CD14-positive monocyte (primary cell): ENCODE measurements at regions not wholly inside any gene's neighbourhood (a gene's known extent, or its start where the extent isn't known, plus 50 kb on each side); places are given as distances from the start of the nearest gene placed in this dataset.
"Not testable (repeated sequence)": the region's sequence is repeated elsewhere in the genome, so short reads cannot be mapped to it uniquely, and the experiment has no call there.

Source experiments
- DNase-seq, 3 donors: peaks; one replicate each; pipeline ENCODE4 v3.0.0-alpha.2; 2011 to 2022
- H2AFZ ChIP-seq: 2 replicates; pipeline ENCODE4 v1.6.0; 2012; ENCODE audit warnings: mild to moderate bottlenecking, low read depth, low read length, inconsistent platforms; ENCODE audit not compliant: insufficient read depth, poor library complexity, severe bottlenecking
- H3K27ac ChIP-seq, 2 donors: 1 replicate in 1 of 2; 2 replicates in 1 of 2; pipeline ENCODE4 v1.5.1; 2012 to 2013; ENCODE audit warnings: low read length in 2 of 2, control low read depth in 1 of 2, inconsistent platforms in 1 of 2, low read depth in 1 of 2, mild to moderate bottlenecking in 1 of 2
- H3K27me3 ChIP-seq, 2 donors: one replicate each; pipeline versions ENCODE4 v1.6.0 to v1.6.1; 2011 to 2013; ENCODE audit warnings: low read length in 2 of 2; ENCODE audit not compliant: control insufficient read depth in 2 of 2, insufficient read depth in 2 of 2
- H3K36me3 ChIP-seq, 2 donors: replicated peaks in 1 of 2; 1 replicate in 1 of 2; 2 replicates in 1 of 2; pipeline versions ENCODE4 v1.5.1 to v1.6.1; 2012 to 2013; ENCODE audit warnings: low read length in 2 of 2, control low read depth in 1 of 2, inconsistent platforms in 1 of 2, mild to moderate bottlenecking in 1 of 2; ENCODE audit not compliant: insufficient read depth in 2 of 2, control insufficient read depth in 1 of 2
- H3K4me1 ChIP-seq, 2 donors: 1 replicate in 1 of 2; 2 replicates in 1 of 2; pipeline versions ENCODE4 v1.5.1 to v1.6.1; 2012 to 2013; ENCODE audit warnings: low read length in 2 of 2, control low read depth in 1 of 2, inconsistent platforms in 1 of 2, mild to moderate bottlenecking in 1 of 2, moderate library complexity in 1 of 2; ENCODE audit not compliant: insufficient read depth in 2 of 2, control insufficient read depth in 1 of 2
- H3K4me2 ChIP-seq: replicated peaks from 2 replicates; pipeline ENCODE3; 2012; ENCODE audit warnings: low read length, moderate library complexity, mild to moderate bottlenecking; ENCODE audit not compliant: poor library complexity, severe bottlenecking; ENCODE audit errors: extremely low read depth
- H3K4me3 ChIP-seq, 3 experiments: fragments of 200-600 bp in 1 of 3; sonication (generic) in 1 of 3; replicated peaks in 1 of 3; 1 replicate in 2 of 3; 2 replicates in 1 of 3; pipeline ENCODE4 v1.5.1; 2011 to 2013; ENCODE audit warnings: low read length in 3 of 3, mild to moderate bottlenecking in 3 of 3, control low read depth in 2 of 3, low read depth in 2 of 3, inconsistent platforms in 1 of 3, moderate library complexity in 1 of 3
- H3K79me2 ChIP-seq: 2 replicates; pipeline ENCODE4 v1.6.0; 2012; ENCODE audit warnings: mild to moderate bottlenecking, control low read depth, inconsistent platforms, low read length, moderate library complexity; ENCODE audit not compliant: insufficient read depth
- H3K9ac ChIP-seq: 2 replicates; pipeline ENCODE4 v1.6.0; 2017; ENCODE audit warnings: low read length, mild to moderate bottlenecking; ENCODE audit not compliant: insufficient read depth, poor library complexity, severe bottlenecking
- H3K9me3 ChIP-seq, 2 donors: replicated peaks in 1 of 2; 1 replicate in 1 of 2; 2 replicates in 1 of 2; pipeline versions ENCODE4 v1.5.1 to v1.6.1; 2012 to 2013; ENCODE audit warnings: low read length in 2 of 2, control low read depth in 1 of 2; ENCODE audit not compliant: control insufficient read depth in 1 of 2, insufficient read depth in 1 of 2
- H4K20me1 ChIP-seq: 2 replicates; pipeline ENCODE4 v1.6.0; 2012; ENCODE audit warnings: mild to moderate bottlenecking, low read length, control low read depth, moderate library complexity; ENCODE audit not compliant: insufficient read depth
- H3K27ac Mint-ChIP-seq, 7 donors: one replicate each; pipeline ENCODE4 v1.8.0; 2020; ENCODE audit warnings: mild to moderate bottlenecking in 7 of 7, mixed read lengths in 7 of 7, moderate library complexity in 6 of 7, inconsistent platforms in 2 of 7
- H3K27me3 Mint-ChIP-seq, 3 donors: one replicate each; pipeline ENCODE4 v1.8.0; 2021 to 2022; ENCODE audit warnings: low read depth in 3 of 3, mild to moderate bottlenecking in 3 of 3, mixed read lengths in 3 of 3, moderate library complexity in 3 of 3, inconsistent platforms in 1 of 3
- H3K36me3 Mint-ChIP-seq, 2 donors: one replicate each; pipeline ENCODE4 v1.8.0; 2020; ENCODE audit warnings: mixed read lengths in 2 of 2, inconsistent platforms in 1 of 2, mild to moderate bottlenecking in 1 of 2
- H3K4me1 Mint-ChIP-seq: one replicate; pipeline ENCODE4 v1.8.0; 2020; ENCODE audit warnings: mild to moderate bottlenecking, mixed read lengths
- H3K4me3 Mint-ChIP-seq, 2 donors: one replicate each; pipeline ENCODE4 v1.8.0; 2020; ENCODE audit warnings: mild to moderate bottlenecking in 2 of 2, mixed read lengths in 2 of 2, moderate library complexity in 1 of 2
- H3K9me3 Mint-ChIP-seq, 7 donors: one replicate each; pipeline ENCODE4 v1.8.0; 2020 to 2022; ENCODE audit warnings: mixed read lengths in 7 of 7, mild to moderate bottlenecking in 6 of 7, moderate library complexity in 6 of 7, inconsistent platforms in 2 of 7
- WGBS: methylation state at CpG from one replicate; pipeline ENCODE4 v1.1.5; 2013; ENCODE audit warnings: missing lambda C conversion rate; ENCODE audit not compliant: insufficient coverage; 5-methylcytosine and 5-hydroxymethylcytosine counted together
- intact Hi-C, 2 donors: fragments of 100-400 bp; cut with micrococcal nuclease; formaldehyde crosslinking; loops; one replicate each; pipeline versions ENCODE4 v1.15.0 to v1.15.1; 2023
- TF ChIP-seq, protein P1 (sequence below): fragments of 200-600 bp; IDR thresholded peaks from one replicate; pipeline ENCODE4 v1.8.0; 2022; ENCODE audit warnings: antibody characterized with exemption, mild to moderate bottlenecking

DNA sequence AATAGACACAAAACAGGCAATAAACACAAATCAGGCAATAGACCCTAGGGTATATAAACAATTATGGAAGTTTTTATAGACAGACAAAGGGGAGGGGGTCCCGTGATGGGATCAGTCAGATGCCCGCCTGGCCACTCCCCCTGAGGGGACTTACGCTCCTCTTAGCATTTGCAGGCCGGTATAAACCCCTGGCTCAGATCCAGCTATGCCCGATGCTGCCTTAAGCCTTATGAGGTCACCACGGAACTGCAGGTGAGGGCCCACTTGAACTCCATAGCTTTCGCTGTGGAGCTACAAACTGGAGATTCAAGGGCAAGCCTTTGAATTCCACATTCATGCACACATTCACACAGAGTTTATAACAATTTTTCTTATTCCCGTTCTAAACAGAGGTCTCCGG is 340.5 kb upstream of the USP9Y start:
- no peaks in the 10 kb centered on the region for H3K36me3 ChIP-seq
- H3K4me2 ChIP-seq = no peak overlapping the region
- intact Hi-C loops = no loop called here
- no peaks in the 10 kb centered on the region for H3K9me3 Mint-ChIP-seq
- TF ChIP-seq, protein P1, sequence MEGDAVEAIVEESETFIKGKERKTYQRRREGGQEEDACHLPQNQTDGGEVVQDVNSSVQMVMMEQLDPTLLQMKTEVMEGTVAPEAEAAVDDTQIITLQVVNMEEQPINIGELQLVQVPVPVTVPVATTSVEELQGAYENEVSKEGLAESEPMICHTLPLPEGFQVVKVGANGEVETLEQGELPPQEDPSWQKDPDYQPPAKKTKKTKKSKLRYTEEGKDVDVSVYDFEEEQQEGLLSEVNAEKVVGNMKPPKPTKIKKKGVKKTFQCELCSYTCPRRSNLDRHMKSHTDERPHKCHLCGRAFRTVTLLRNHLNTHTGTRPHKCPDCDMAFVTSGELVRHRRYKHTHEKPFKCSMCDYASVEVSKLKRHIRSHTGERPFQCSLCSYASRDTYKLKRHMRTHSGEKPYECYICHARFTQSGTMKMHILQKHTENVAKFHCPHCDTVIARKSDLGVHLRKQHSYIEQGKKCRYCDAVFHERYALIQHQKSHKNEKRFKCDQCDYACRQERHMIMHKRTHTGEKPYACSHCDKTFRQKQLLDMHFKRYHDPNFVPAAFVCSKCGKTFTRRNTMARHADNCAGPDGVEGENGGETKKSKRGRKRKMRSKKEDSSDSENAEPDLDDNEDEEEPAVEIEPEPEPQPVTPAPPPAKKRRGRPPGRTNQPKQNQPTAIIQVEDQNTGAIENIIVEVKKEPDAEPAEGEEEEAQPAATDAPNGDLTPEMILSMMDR = no peak
- no peaks in the 10 kb centered on the region for H3K79me2 ChIP-seq
- H3K27ac Mint-ChIP-seq = no peak overlapping the region
- H4K20me1 ChIP-seq = no peaks in the 10 kb centered on the region
- no peak overlapping the region for H3K4me3 Mint-ChIP-seq
- no peak overlapping the region for H3K9ac ChIP-seq
- no peaks in the 10 kb centered on the region for H3K4me1 Mint-ChIP-seq
- no peaks in the 10 kb centered on the region for H3K27me3 Mint-ChIP-seq
- no peak overlapping the region for H2AFZ ChIP-seq
- WGBS = no CpG with 5 or more reads among the region's 9 CpGs
- no peaks in the 10 kb centered on the region for H3K9me3 ChIP-seq
- no peak overlapping the region for H3K4me3 ChIP-seq
- no peak for DNase-seq
- no peak overlapping the region for H3K27ac ChIP-seq
- no peaks in the 10 kb centered on the region for H3K27me3 ChIP-seq
- H3K4me1 ChIP-seq = no peaks in the 10 kb centered on the region
- H3K36me3 Mint-ChIP-seq = no peaks in the 10 kb centered on the region

DNA sequence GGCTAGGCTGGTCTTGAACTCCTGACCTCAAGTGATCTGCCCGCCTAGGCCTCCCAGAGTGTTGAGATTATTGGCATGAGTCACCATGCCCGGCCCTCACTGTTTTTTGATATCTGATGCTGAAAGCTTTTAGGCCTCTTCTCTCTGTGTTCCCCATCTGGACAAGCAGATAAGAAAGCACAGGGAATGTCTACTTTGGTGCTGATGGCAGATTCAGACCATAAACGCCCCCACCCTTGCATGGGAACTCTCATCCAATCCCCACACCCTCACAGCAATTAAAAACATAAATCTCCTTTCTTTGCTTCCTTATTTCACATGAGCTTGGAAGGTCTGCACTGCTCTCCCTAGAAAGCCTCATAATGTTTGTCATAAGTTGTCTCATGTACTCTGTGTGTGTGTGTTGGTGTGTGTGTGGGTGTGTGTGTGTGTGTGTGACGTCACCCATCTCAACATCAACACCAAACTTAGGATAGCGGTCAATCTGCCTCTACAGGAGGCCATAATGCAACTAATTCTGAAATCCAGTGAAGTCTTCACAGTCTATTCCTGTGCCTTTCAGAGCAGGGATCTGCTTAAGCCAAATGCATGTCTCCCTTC is 335.6 kb upstream of the USP9Y start:
- Histone ChIP-seq H2AFZ (no peak overlapping the region), H3K4me1 (no peaks in the 10 kb centered on the region), H3K9ac (no peak overlapping the region), H3K27ac (no peak overlapping the region), H3K79me2 (no peaks in the 10 kb centered on the region), H3K27me3 (no peaks in the 10 kb centered on the region), H3K9me3 (no peaks in the 10 kb centered on the region), H3K4me2 (no peak overlapping the region), H3K36me3 (no peaks in the 10 kb centered on the region), H3K4me3 (no peak overlapping the region), H4K20me1 (no peaks in the 10 kb centered on the region)
- no peak for DNase-seq
- H3K36me3 Mint-ChIP-seq = no peaks in the 10 kb centered on the region
- H3K27ac Mint-ChIP-seq = no peak overlapping the region
- H3K9me3 Mint-ChIP-seq = no peaks in the 10 kb centered on the region
- H3K4me3 Mint-ChIP-seq = no peak overlapping the region
- H3K4me1 Mint-ChIP-seq = no peaks in the 10 kb centered on the region
- H3K27me3 Mint-ChIP-seq = peaks cover 0 to 2% (median 0%) of the 10 kb centered on the region in 3 donors
- TF ChIP-seq, protein P1 = no peak
- 72% methylated on average over 2 of the region's 5 CpGs for WGBS
- intact Hi-C loops = no loop called here

- H3K79me2 ChIP-seq, H3K9me3 Mint-ChIP-seq, H3K27me3 Mint-ChIP-seq, H3K4me2 ChIP-seq, H4K20me1 ChIP-seq, H3K27ac ChIP-seq, H3K27me3 ChIP-seq, H3K4me3 ChIP-seq, H3K4me1 Mint-ChIP-seq, H3K4me3 Mint-ChIP-seq, H3K27ac Mint-ChIP-seq, intact Hi-C loops, H3K36me3 ChIP-seq, DNase-seq, H3K9ac ChIP-seq, H2AFZ ChIP-seq, H3K9me3 ChIP-seq, H3K4me1 ChIP-seq, H3K36me3 Mint-ChIP-seq: not testable (repeated sequence)
- WGBS = no CpG with 5 or more reads among the region's 2 CpGs
Observed at GRCh38 chrY:12374588-12374987, 326.4 kb upstream of the USP9Y start.
